Peyer's patch (tissue), 4 donors: ENCODE measurements at regions not wholly inside any gene's neighbourhood (a gene's known extent, or its start where the extent isn't known, plus 50 kb on each side); places are given as distances from the start of the nearest gene placed in this dataset.
"Not testable (repeated sequence)": the region's sequence is repeated elsewhere in the genome, so short reads cannot be mapped to it uniquely, and the experiment has no call there.

Experiments
- DNase-seq, 3 donors: peaks; one replicate each; pipeline ENCODE4 v3.0.0-alpha.2; 2017 to 2019
- H3K27ac ChIP-seq, 4 donors: fragments of 200-600 bp; sonication (generic); one replicate each; pipeline ENCODE4 v1.5.1; 2016 to 2019
- H3K27me3 ChIP-seq, 2 donors: fragments of 200-600 bp; sonication (generic); one replicate each; pipeline ENCODE4 v1.5.1; 2019
- H3K36me3 ChIP-seq, 3 donors: fragments of 200-600 bp; sonication (generic); one replicate each; pipeline ENCODE4 v1.5.1; 2016 to 2019
- H3K4me1 ChIP-seq, 4 donors: fragments of 200-600 bp; sonication (generic); one replicate each; pipeline ENCODE4 v1.5.1; 2016 to 2019
- H3K4me3 ChIP-seq, 4 donors: fragments of 200-600 bp; sonication (generic); 1 replicate in 3 of 4; 2 replicates in 1 of 4; pipeline ENCODE4 v1.5.1; 2016 to 2019; ENCODE audit warnings: mild to moderate bottlenecking in 1 of 4
- H3K9me3 ChIP-seq, 4 donors: fragments of 200-600 bp; sonication (generic); one replicate each; pipeline ENCODE4 v1.5.1; 2016 to 2019; ENCODE audit warnings: mild to moderate bottlenecking in 1 of 4
- CTCF ChIP-seq, 6 experiments: fragments of 450-650 bp in 4 of 6; fragments of 200-600 bp in 2 of 6; sonication (generic) in 1 of 6; IDR thresholded peaks; one replicate each; pipeline ENCODE4 v1.5.1; 2017 to 2019; ENCODE audit warnings: antibody characterized with exemption in 6 of 6, mild to moderate bottlenecking in 3 of 6, moderate library complexity in 1 of 6
- POLR2A ChIP-seq, 2 donors: fragments of 450-650 bp; IDR thresholded peaks; one replicate each; pipeline ENCODE4 v1.5.1; 2017; ENCODE audit warnings: antibody characterized with exemption in 2 of 2, mild to moderate bottlenecking in 2 of 2, moderate library complexity in 2 of 2

GRCh38 chr7:149608168-149608567 is 110.6 kb upstream of the ZNF746 start:
- no peaks in the 10 kb centered on the region for H3K27me3 ChIP-seq
- TF ChIP-seq POLR2A (IDR thresholded peaks at IDR 0.05) = no peak
- no peak for TF ChIP-seq CTCF (IDR thresholded peaks at IDR 0.05)
- no peaks in the 10 kb centered on the region for H3K4me1 ChIP-seq
- no peak overlapping the region for H3K27ac ChIP-seq
- no peaks in the 10 kb centered on the region for H3K9me3 ChIP-seq
- H3K4me3 ChIP-seq = no peak overlapping the region
- DNase-seq = no peak
- peaks cover 0 to 77% (median 0%) of the 10 kb centered on the region in 3 donors for H3K36me3 ChIP-seq

- Histone ChIP-seq H3K4me1 (no peaks in the 10 kb centered on the region), H3K4me3 (no peak overlapping the region), H3K27ac (no peak overlapping the region), H3K27me3 (no peaks in the 10 kb centered on the region), H3K9me3 (no peaks in the 10 kb centered on the region), H3K36me3 (peaks cover 0 to 77% (median 0%) of the 10 kb centered on the region in 3 donors)
- DNase-seq = no peak
- no peak for TF ChIP-seq CTCF (IDR thresholded peaks at IDR 0.05)
- TF ChIP-seq POLR2A (IDR thresholded peaks at IDR 0.05) = no peak
Observed at GRCh38 chr7:149607683-149608082, 110.1 kb upstream of the ZNF746 start.

- DNase-seq = no peak
- no peaks in the 10 kb centered on the region for H3K27me3 ChIP-seq
- no peak overlapping the region for H3K4me3 ChIP-seq
- H3K4me1 ChIP-seq = no peaks in the 10 kb centered on the region
- H3K36me3 ChIP-seq = peaks cover 0 to 77% (median 0%) of the 10 kb centered on the region in 3 donors
- no peaks in the 10 kb centered on the region for H3K9me3 ChIP-seq
- TF ChIP-seq POLR2A (IDR thresholded peaks at IDR 0.05) (no peak), CTCF (IDR thresholded peaks at IDR 0.05) (no peak)
- H3K27ac ChIP-seq = no peak overlapping the region
Observed at GRCh38 chr7:149606826-149607225, 109.2 kb upstream of the ZNF746 start.

- Histone ChIP-seq H3K4me1 (no peaks in the 10 kb centered on the region), H3K27me3 (no peaks in the 10 kb centered on the region), H3K27ac (no peak overlapping the region), H3K9me3 (no peaks in the 10 kb centered on the region), H3K36me3 (peaks cover 0 to 74% (median 0%) of the 10 kb centered on the region in 3 donors), H3K4me3 (no peak overlapping the region)
- no peak for DNase-seq
- TF ChIP-seq POLR2A (IDR thresholded peaks at IDR 0.05) (no peak), CTCF (IDR thresholded peaks at IDR 0.05) (no peak)
Observed at GRCh38 chr7:149605696-149606095, 108.1 kb upstream of the ZNF746 start.

GRCh38 chr7:149604521-149604920 is 106.9 kb upstream of the ZNF746 start:
- Histone ChIP-seq H3K27ac (no peak overlapping the region), H3K36me3 (peaks cover 0 to 70% (median 0%) of the 10 kb centered on the region in 3 donors), H3K27me3 (no peaks in the 10 kb centered on the region), H3K4me1 (no peaks in the 10 kb centered on the region), H3K4me3 (no peak overlapping the region), H3K9me3 (no peaks in the 10 kb centered on the region)
- DNase-seq = no peak
- no peak for TF ChIP-seq CTCF (IDR thresholded peaks at IDR 0.05)
- no peak for TF ChIP-seq POLR2A (IDR thresholded peaks at IDR 0.05)

GRCh38 chr7:149600669-149601330 is 103.2 kb upstream of the ZNF746 start:
- H3K27ac ChIP-seq, DNase-seq, H3K4me1 ChIP-seq, H3K4me3 ChIP-seq, H3K27me3 ChIP-seq, H3K9me3 ChIP-seq: not testable (repeated sequence)
- peaks cover 0 to 63% (median 0%) of the 10 kb centered on the region in 3 donors for H3K36me3 ChIP-seq
